ENCODE measurements at regions not wholly inside any gene's neighbourhood (a gene's known extent, or its start where the extent isn't known, plus 50 kb on each side); places are given as distances from the start of the nearest gene placed in this dataset.

DNA sequence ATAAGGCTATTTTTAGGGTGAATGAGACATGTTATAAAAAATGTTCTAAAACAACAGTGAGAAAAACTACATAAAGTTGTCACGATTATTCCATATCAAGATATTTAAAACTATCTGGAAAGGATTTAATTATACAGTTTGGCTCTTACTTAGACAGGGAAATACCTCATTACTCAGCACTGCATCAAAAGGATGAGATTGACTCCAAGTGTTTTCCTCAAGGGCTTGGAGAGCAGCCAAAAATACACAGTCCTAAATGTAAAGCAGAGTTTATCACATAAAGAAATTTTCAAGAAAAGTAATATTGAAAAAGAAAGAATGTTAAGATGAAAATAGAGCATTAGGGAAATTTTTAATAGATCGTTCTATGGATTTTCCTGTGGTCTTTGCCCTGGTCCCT lies 285.5 kb upstream of the NETO1 start:
- no peak overlapping the region for H2BK5ac ChIP-seq (ENCODE audit: low read depth, low read length, poor library complexity)
- H3K18ac ChIP-seq (ENCODE audit: low read length): no peak overlapping the region
- DNase-seq: no peak
- no peak overlapping the region for H2AFZ ChIP-seq (ENCODE audit: insufficient read depth, low read length, poor library complexity)
- no peaks in the 10 kb centered on the region for H3K79me1 ChIP-seq (ENCODE audit: low read length)
- no peak overlapping the region for H3K14ac ChIP-seq (ENCODE audit: low read length)
- H3K23ac ChIP-seq (ENCODE audit: low read length): no peak overlapping the region
- H2AK5ac ChIP-seq (ENCODE audit: low read length): no peak overlapping the region
- no peak overlapping the region for H3K4me2 ChIP-seq (ENCODE audit: low read length)
- no peaks in the 10 kb centered on the region for H3K9me3 ChIP-seq (ENCODE audit: insufficient read depth, low read depth, low read length)
- no peak overlapping the region for H3K4me3 ChIP-seq (ENCODE audit: low read depth, low read length)
- no peaks in the 10 kb centered on the region for H3K4me1 ChIP-seq (ENCODE audit: control insufficient read depth in 1 of 2, insufficient read depth in 2 of 2, low read length in 2 of 2)
- no peak overlapping the region for H3K4ac ChIP-seq (ENCODE audit: low read depth, low read length)
- H3K79me2 ChIP-seq (ENCODE audit: control insufficient read depth, insufficient read depth, low read length, poor library complexity): no peaks in the 10 kb centered on the region
- H3K9ac ChIP-seq (ENCODE audit: low read length): no peak overlapping the region
- no CpG with 5 or more reads among the region's 2 CpGs for WGBS (ENCODE audit: extremely low coverage, insufficient coverage, insufficient read length)
- no peak overlapping the region for H4K8ac ChIP-seq (ENCODE audit: low read depth, low read length)
- H4K12ac ChIP-seq (ENCODE audit: low read depth, low read length): no peak overlapping the region
- no peaks in the 10 kb centered on the region for H3K27me3 ChIP-seq (ENCODE audit: insufficient read depth, low read length)
- no peak overlapping the region for H4K91ac ChIP-seq (ENCODE audit: low read depth, low read length)
- no peaks in the 10 kb centered on the region for H3K36me3 ChIP-seq (ENCODE audit: control insufficient read depth in 1 of 2, insufficient read depth in 2 of 2, low read length in 2 of 2)
- no peak overlapping the region for H2BK120ac ChIP-seq (ENCODE audit: insufficient read depth, low read length, poor library complexity)
- H3K27ac ChIP-seq (ENCODE audit: low read depth, low read length): no peak overlapping the region
- no peak overlapping the region for H2BK12ac ChIP-seq (ENCODE audit: low read length)

DNA sequence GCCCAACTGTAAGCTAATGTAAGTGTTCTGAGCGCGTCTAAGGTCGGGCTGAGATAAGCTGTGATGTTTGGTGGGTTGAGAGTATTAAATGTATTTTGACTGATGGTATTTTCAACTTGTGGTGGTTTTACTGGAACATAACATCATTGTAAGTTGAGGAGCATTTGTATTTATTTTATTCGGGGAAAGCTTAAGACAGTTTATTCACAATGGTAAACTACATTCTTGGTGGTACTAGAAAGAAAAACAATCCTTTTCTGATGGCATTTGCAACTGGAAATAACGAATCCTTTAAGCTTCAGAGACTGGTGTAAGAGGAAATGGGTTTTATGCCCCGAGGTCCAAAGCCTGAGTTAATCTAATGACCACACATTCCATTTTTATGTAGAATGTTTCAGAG lies 283.3 kb upstream of the NETO1 start:
- no peaks in the 10 kb centered on the region for H3K27me3 ChIP-seq (ENCODE audit: insufficient read depth, low read length)
- H3K9me3 ChIP-seq (ENCODE audit: insufficient read depth, low read depth, low read length): no peaks in the 10 kb centered on the region
- no peak overlapping the region for H3K4me3 ChIP-seq (ENCODE audit: low read depth, low read length)
- no peaks in the 10 kb centered on the region for H3K36me3 ChIP-seq (ENCODE audit: control insufficient read depth in 1 of 2, insufficient read depth in 2 of 2, low read length in 2 of 2)
- H2BK120ac ChIP-seq (ENCODE audit: insufficient read depth, low read length, poor library complexity): no peak overlapping the region
- no peak overlapping the region for H2BK5ac ChIP-seq (ENCODE audit: low read depth, low read length, poor library complexity)
- no peak overlapping the region for H3K4ac ChIP-seq (ENCODE audit: low read depth, low read length)
- H2AK5ac ChIP-seq (ENCODE audit: low read length): no peak overlapping the region
- no peak overlapping the region for H3K4me2 ChIP-seq (ENCODE audit: low read length)
- no peak overlapping the region for H3K9ac ChIP-seq (ENCODE audit: low read length)
- DNase-seq: no peak
- H2AFZ ChIP-seq (ENCODE audit: insufficient read depth, low read length, poor library complexity): no peak overlapping the region
- H3K14ac ChIP-seq (ENCODE audit: low read length): no peak overlapping the region
- WGBS (ENCODE audit: extremely low coverage, insufficient coverage, insufficient read length): no CpG with 5 or more reads among the region's 6 CpGs
- no peak overlapping the region for H2BK12ac ChIP-seq (ENCODE audit: low read length)
- no peak overlapping the region for H4K12ac ChIP-seq (ENCODE audit: low read depth, low read length)
- H3K79me2 ChIP-seq (ENCODE audit: control insufficient read depth, insufficient read depth, low read length, poor library complexity): no peaks in the 10 kb centered on the region
- no peaks in the 10 kb centered on the region for H3K4me1 ChIP-seq (ENCODE audit: control insufficient read depth in 1 of 2, insufficient read depth in 2 of 2, low read length in 2 of 2)
- no peak overlapping the region for H3K27ac ChIP-seq (ENCODE audit: low read depth, low read length)
- no peak overlapping the region for H4K8ac ChIP-seq (ENCODE audit: low read depth, low read length)
- H4K91ac ChIP-seq (ENCODE audit: low read depth, low read length): no peak overlapping the region
- H3K18ac ChIP-seq (ENCODE audit: low read length): no peak overlapping the region
- no peaks in the 10 kb centered on the region for H3K79me1 ChIP-seq (ENCODE audit: low read length)
- no peak overlapping the region for H3K23ac ChIP-seq (ENCODE audit: low read length)

DNA sequence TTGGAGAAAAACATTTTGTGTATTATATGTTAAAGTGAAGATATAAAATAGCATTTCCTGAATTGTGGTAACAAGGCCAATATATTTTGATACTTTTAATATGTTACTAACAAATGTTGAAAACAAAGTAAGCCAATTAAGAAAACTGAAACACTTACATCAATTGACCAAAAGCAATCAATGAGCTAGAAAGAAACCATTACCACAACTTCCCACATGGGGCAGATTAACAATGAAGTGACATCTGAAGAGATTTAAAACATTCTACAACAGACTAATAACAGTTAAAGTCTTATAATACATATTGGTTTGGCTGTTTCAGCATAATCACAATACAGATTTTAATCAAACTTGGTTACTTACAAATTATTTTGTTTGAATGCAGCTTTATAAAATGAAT lies 282.4 kb upstream of the NETO1 start:
- Histone ChIP-seq H3K79me2 (ENCODE audit: control insufficient read depth, insufficient read depth, low read length, poor library complexity) (no peaks in the 10 kb centered on the region), H4K91ac (ENCODE audit: low read depth, low read length) (no peak overlapping the region), H3K27ac (ENCODE audit: low read depth, low read length) (no peak overlapping the region), H3K4ac (ENCODE audit: low read depth, low read length) (no peak overlapping the region), H3K14ac (ENCODE audit: low read length) (no peak overlapping the region), H3K4me3 (ENCODE audit: low read depth, low read length) (no peak overlapping the region), H3K18ac (ENCODE audit: low read length) (no peak overlapping the region), H3K27me3 (ENCODE audit: insufficient read depth, low read length) (no peaks in the 10 kb centered on the region), H3K23ac (ENCODE audit: low read length) (no peak overlapping the region), H3K9ac (ENCODE audit: low read length) (no peak overlapping the region), H2BK120ac (ENCODE audit: insufficient read depth, low read length, poor library complexity) (no peak overlapping the region), H3K9me3 (ENCODE audit: insufficient read depth, low read depth, low read length) (no peaks in the 10 kb centered on the region), H4K12ac (ENCODE audit: low read depth, low read length) (no peak overlapping the region), H2BK12ac (ENCODE audit: low read length) (no peak overlapping the region), H2AK5ac (ENCODE audit: low read length) (no peak overlapping the region), H2AFZ (ENCODE audit: insufficient read depth, low read length, poor library complexity) (no peak overlapping the region), H4K8ac (ENCODE audit: low read depth, low read length) (no peak overlapping the region), H2BK5ac (ENCODE audit: low read depth, low read length, poor library complexity) (no peak overlapping the region), H3K4me1 (ENCODE audit: control insufficient read depth in 1 of 2, insufficient read depth in 2 of 2, low read length in 2 of 2) (no peaks in the 10 kb centered on the region), H3K36me3 (ENCODE audit: control insufficient read depth in 1 of 2, insufficient read depth in 2 of 2, low read length in 2 of 2) (no peaks in the 10 kb centered on the region), H3K79me1 (ENCODE audit: low read length) (no peaks in the 10 kb centered on the region), H3K4me2 (ENCODE audit: low read length) (no peak overlapping the region)
- no peak for DNase-seq

DNA sequence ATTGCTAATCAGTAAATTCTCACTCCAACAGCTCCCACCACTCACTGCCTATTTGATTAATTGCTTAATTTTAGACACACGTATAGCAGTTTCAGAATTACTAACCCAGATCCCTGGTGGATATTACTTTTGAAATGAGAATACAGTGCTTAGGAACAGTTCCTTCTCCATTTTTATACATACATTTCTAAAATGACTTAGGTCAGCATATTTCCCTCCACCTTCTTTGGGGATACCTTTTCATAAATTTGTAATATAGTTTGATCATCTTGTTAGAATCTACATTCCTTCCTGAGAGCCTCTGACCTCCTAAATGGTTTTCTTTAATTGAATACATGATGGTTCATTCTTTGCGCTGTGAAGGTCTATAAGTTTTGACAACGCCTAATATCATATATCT lies 279.8 kb upstream of the NETO1 start:
- Histone ChIP-seq H3K4me3 (ENCODE audit: low read depth, low read length) (no peak overlapping the region), H3K9me3 (ENCODE audit: insufficient read depth, low read depth, low read length) (no peaks in the 10 kb centered on the region), H3K4me2 (ENCODE audit: low read length) (no peak overlapping the region), H3K4ac (ENCODE audit: low read depth, low read length) (no peak overlapping the region), H3K27ac (ENCODE audit: low read depth, low read length) (no peak overlapping the region), H4K12ac (ENCODE audit: low read depth, low read length) (no peak overlapping the region), H3K36me3 (ENCODE audit: control insufficient read depth in 1 of 2, insufficient read depth in 2 of 2, low read length in 2 of 2) (no peaks in the 10 kb centered on the region), H3K79me2 (ENCODE audit: control insufficient read depth, insufficient read depth, low read length, poor library complexity) (no peaks in the 10 kb centered on the region), H3K27me3 (ENCODE audit: insufficient read depth, low read length) (no peaks in the 10 kb centered on the region), H3K9ac (ENCODE audit: low read length) (no peak overlapping the region), H2BK12ac (ENCODE audit: low read length) (no peak overlapping the region), H2BK5ac (ENCODE audit: low read depth, low read length, poor library complexity) (no peak overlapping the region), H3K14ac (ENCODE audit: low read length) (no peak overlapping the region), H3K18ac (ENCODE audit: low read length) (no peak overlapping the region), H3K4me1 (ENCODE audit: control insufficient read depth in 1 of 2, insufficient read depth in 2 of 2, low read length in 2 of 2) (no peaks in the 10 kb centered on the region), H4K91ac (ENCODE audit: low read depth, low read length) (no peak overlapping the region), H3K23ac (ENCODE audit: low read length) (no peak overlapping the region), H3K79me1 (ENCODE audit: low read length) (no peaks in the 10 kb centered on the region), H2AK5ac (ENCODE audit: low read length) (no peak overlapping the region), H2BK120ac (ENCODE audit: insufficient read depth, low read length, poor library complexity) (no peak overlapping the region), H4K8ac (ENCODE audit: low read depth, low read length) (no peak overlapping the region), H2AFZ (ENCODE audit: insufficient read depth, low read length, poor library complexity) (no peak overlapping the region)
- DNase-seq: no peak
- WGBS (ENCODE audit: extremely low coverage, insufficient coverage, insufficient read length): no CpG with 5 or more reads among the region's 3 CpGs

DNA sequence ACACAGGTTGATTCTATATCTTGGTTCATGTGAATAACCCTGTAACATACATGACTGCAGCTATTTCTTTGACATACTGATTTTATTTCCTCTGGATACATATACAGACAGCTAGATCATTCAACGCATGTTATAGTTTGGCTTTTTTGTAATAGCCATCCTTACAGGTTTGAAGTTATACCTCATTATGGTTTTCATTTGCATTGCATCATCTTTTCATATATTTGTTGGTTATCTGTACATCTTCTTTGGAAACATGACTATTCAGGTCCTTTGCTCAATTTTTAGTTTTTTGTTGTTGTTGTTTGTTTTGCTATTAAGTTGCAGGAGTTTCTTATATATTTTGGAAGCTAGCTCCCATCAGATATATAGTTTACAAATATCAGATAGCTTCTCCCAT lies 276.2 kb upstream of the NETO1 start:
- H3K9ac ChIP-seq (ENCODE audit: low read length): no peak overlapping the region
- no peak overlapping the region for H2BK12ac ChIP-seq (ENCODE audit: low read length)
- no peak overlapping the region for H3K14ac ChIP-seq (ENCODE audit: low read length)
- no peak overlapping the region for H2AFZ ChIP-seq (ENCODE audit: insufficient read depth, low read length, poor library complexity)
- no peaks in the 10 kb centered on the region for H3K79me2 ChIP-seq (ENCODE audit: control insufficient read depth, insufficient read depth, low read length, poor library complexity)
- H3K4ac ChIP-seq (ENCODE audit: low read depth, low read length): no peak overlapping the region
- no peak overlapping the region for H4K91ac ChIP-seq (ENCODE audit: low read depth, low read length)
- H3K23ac ChIP-seq (ENCODE audit: low read length): no peak overlapping the region
- no peaks in the 10 kb centered on the region for H3K36me3 ChIP-seq (ENCODE audit: control insufficient read depth in 1 of 2, insufficient read depth in 2 of 2, low read length in 2 of 2)
- no peak overlapping the region for H2AK5ac ChIP-seq (ENCODE audit: low read length)
- H3K79me1 ChIP-seq (ENCODE audit: low read length): no peaks in the 10 kb centered on the region
- no peak for DNase-seq
- H3K18ac ChIP-seq (ENCODE audit: low read length): no peak overlapping the region
- no CpG with 5 or more reads among the region's 1 CpG for WGBS (ENCODE audit: extremely low coverage, insufficient coverage, insufficient read length)
- no peak overlapping the region for H3K27ac ChIP-seq (ENCODE audit: low read depth, low read length)
- no peaks in the 10 kb centered on the region for H3K27me3 ChIP-seq (ENCODE audit: insufficient read depth, low read length)
- H2BK5ac ChIP-seq (ENCODE audit: low read depth, low read length, poor library complexity): no peak overlapping the region
- H3K4me1 ChIP-seq (ENCODE audit: control insufficient read depth in 1 of 2, insufficient read depth in 2 of 2, low read length in 2 of 2): no peaks in the 10 kb centered on the region
- no peak overlapping the region for H3K4me3 ChIP-seq (ENCODE audit: low read depth, low read length)
- H2BK120ac ChIP-seq (ENCODE audit: insufficient read depth, low read length, poor library complexity): no peak overlapping the region
- no peak overlapping the region for H4K8ac ChIP-seq (ENCODE audit: low read depth, low read length)
- H4K12ac ChIP-seq (ENCODE audit: low read depth, low read length): no peak overlapping the region
- H3K9me3 ChIP-seq (ENCODE audit: insufficient read depth, low read depth, low read length): no peaks in the 10 kb centered on the region
- no peak overlapping the region for H3K4me2 ChIP-seq (ENCODE audit: low read length)

All from trophoblast cell (in vitro differentiated cells and primary cell).